HFF-Myc (cell line): ENCODE measurements at regions not wholly inside any gene's neighbourhood (a gene's known extent, or its start where the extent isn't known, plus 50 kb on each side); places are given as distances from the start of the nearest gene placed in this dataset.

Experiments used
- DNase-seq: peaks from one replicate; pipeline ENCODE4 v3.0.0-alpha.2; 2011; ENCODE audit warnings: low read depth; ENCODE audit errors: extremely low read depth
- H3K4me3 ChIP-seq: replicated peaks from 2 replicates; pipeline ENCODE4 v1.5.1; 2011; ENCODE audit warnings: low read depth, mild to moderate bottlenecking, control low read depth, low read length
- TF ChIP-seq, protein P1 (sequence below): IDR thresholded peaks from 2 replicates; pipeline ENCODE4 v1.5.1; 2012; ENCODE audit warnings: mild to moderate bottlenecking, low read depth, low read length, control low read depth; ENCODE audit errors: missing control alignments

DNA sequence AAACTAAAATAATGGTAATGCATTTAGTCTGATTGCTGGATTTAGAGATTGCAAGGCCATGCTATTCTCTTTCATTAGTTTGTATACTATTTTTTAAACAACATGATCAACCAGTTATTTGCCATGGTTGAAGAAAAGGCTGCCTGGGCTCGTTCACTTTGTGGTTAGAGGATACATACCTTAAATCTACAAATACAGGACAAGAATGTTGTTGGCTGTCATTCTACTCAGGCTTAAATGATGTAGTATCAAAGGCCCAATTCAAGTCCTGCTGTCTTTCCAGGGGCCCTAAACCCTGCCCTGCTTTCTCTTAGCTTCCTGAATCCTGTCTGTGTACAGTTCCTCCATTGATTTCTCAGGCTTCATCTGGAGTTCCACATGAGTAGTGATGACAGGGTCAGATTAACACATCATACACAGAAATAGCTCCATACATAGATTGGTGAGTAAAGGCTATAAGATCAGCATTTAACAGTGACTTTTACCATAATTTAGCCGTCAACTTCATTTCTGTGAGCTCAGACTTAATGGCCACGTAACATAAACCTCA, 114.9 kb upstream of the GPRIN3 start:
- DNase-seq, result no peak
- TF ChIP-seq, protein P1, sequence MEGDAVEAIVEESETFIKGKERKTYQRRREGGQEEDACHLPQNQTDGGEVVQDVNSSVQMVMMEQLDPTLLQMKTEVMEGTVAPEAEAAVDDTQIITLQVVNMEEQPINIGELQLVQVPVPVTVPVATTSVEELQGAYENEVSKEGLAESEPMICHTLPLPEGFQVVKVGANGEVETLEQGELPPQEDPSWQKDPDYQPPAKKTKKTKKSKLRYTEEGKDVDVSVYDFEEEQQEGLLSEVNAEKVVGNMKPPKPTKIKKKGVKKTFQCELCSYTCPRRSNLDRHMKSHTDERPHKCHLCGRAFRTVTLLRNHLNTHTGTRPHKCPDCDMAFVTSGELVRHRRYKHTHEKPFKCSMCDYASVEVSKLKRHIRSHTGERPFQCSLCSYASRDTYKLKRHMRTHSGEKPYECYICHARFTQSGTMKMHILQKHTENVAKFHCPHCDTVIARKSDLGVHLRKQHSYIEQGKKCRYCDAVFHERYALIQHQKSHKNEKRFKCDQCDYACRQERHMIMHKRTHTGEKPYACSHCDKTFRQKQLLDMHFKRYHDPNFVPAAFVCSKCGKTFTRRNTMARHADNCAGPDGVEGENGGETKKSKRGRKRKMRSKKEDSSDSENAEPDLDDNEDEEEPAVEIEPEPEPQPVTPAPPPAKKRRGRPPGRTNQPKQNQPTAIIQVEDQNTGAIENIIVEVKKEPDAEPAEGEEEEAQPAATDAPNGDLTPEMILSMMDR, result no peak
- no peak overlapping the region for H3K4me3 ChIP-seq

DNA sequence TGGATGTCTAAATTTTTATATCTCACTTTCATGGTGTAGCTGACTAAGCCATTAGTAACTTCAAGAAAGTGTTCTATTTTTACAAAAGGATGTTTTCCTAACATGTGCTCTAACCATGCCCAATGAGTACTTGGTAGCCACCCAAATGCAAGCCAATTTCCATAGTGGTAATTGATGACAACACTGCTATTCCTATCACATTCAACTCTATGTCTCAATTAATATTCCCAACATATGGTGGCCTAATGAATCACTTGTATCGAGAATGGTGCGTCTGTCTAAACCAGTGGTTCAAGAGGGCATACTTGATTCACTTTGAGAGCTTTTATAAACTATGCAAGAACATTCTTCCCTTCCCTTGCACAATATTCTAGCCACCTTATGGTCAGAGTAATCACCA, 112.9 kb upstream of the GPRIN3 start:
- DNase-seq, result no peak
- H3K4me3 ChIP-seq, result no peak overlapping the region
- TF ChIP-seq, protein P1, result no peak

DNA sequence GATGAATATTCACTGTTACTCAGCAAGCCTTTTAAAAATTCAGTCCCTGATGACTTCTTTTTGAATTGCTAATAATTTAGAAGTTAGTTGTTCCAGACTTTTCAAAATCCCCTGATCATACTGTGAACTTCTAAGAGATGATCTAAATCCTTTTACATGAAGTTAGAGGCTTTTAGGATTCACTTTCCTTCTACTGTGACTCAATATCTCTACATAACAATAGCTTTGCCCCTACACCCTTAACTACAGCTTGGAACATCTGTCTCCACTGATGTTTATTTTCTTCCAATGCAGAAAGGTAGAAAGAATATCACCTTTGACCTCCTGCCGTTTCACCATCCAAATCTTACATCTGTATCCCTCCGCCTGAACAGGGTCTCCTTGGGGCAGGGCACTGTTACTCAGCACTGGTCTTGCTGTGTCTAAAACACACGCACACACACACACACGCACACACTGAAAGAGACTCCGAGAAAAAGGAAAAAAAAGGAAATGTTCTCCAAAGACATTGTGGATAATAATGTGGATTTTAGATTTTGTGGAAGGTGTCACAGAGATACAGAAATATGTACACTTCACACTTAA, 111.6 kb upstream of the GPRIN3 start:
- TF ChIP-seq, protein P1, result no peak
- DNase-seq, result no peak
- no peak overlapping the region for H3K4me3 ChIP-seq

DNA sequence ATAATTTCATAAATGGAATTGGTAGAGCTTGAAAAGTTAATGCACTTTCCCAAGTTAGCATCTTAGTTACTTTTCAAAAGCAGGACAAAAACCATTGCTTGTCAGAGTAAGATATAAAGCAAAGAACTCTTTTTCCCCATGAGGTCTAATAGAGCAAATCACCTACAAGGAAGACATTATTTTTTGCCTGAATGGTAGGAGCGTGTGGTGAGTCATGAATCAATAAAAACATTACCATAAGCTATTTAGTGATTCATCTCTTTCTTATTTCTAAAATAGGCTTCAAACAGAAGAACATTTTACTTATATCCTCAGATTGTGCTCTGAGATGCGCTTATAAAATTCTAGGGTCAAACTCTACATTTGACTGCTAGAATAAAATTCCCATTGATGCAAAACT, 109.4 kb upstream of the GPRIN3 start:
- no peak for DNase-seq
- H3K4me3 ChIP-seq, result no peak overlapping the region
- TF ChIP-seq, protein P1, result no peak

DNA sequence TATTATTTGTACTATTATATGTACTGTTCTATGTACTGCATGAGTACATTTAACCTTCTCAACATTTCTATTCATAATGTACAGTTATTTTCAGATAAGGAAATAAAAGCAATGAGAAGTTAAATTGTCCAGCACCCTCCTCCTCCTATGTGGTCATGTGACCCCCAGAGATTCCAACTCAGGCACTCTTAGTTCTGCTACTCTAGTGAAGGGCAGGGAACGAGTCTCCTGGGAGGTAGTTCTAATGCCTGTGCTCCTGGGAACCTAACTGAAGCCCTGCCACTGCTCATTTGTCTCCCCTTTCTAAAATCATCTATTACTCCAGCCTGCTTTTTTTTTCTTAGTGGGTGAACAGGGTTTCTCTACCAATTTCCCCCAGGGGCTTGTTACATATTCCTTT, 105.9 kb upstream of the GPRIN3 start:
- H3K4me3 ChIP-seq, result no peak overlapping the region
- no peak for DNase-seq
- TF ChIP-seq, protein P1, result no peak

DNA sequence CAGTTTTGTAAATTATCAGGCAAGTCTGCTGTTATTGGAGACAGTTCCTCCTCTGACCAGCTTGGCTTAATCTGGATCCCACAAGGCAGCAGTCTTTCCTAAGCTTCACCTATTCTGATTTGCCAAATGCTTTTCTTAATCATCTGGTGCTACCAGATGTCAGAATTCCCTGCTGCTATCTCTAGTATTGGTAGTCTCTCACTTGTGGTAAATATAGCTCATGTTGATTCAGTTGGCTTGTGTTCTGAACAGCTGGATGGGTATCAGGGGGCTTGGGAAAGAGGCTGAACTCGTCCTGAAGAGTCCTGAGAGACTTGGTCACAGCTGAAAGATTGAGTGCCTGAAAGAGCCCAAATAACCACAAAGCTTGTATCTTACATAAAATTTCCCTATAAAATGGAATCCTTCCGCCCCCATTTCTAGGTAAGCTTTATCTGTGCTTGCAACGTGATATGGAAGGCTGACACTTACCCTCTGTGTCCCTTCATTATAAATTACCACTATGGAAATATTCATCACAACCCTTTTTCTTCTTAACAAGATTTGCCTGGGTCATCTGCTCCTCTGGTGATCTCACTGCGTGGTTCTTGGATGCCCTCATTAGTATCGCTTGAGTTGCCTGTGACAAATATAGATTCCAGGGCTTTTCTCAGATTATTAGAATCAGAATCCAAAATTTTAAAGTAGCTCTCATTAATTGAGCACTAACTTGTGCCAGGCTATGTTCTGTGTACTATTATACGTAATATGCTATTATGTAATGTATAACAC, 104.1 kb upstream of the GPRIN3 start:
- no peak for DNase-seq
- H3K4me3 ChIP-seq, result no peak overlapping the region
- TF ChIP-seq, protein P1, result no peak

DNA sequence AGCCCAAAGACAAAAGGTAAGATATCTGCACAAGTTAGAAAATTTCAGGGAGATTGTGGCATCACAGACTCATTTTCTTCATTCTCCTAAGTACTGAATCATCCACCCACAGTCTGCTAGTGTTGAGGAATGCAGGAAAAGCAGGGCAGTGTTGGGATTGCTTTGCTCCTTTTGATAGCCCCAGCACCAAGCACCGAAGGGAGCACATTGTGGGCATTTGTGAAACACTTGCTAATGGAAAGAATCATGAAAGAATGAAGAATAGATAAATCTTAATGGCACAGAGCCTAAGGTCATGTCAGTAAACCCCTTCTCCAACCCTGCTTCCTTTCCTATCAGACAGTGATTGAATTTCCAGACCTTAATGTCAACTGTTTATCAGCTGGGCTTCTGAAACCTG, 103.1 kb upstream of the GPRIN3 start:
- TF ChIP-seq, protein P1, result no peak
- H3K4me3 ChIP-seq, result no peak overlapping the region
- no peak for DNase-seq
